Peyer's patch (tissue), 4 donors: ENCODE measurements at regions not wholly inside any gene's neighbourhood (a gene's known extent, or its start where the extent isn't known, plus 50 kb on each side); places are given as distances from the start of the nearest gene placed in this dataset.

Experiments
- POLR2A ChIP-seq, 2 donors: fragments of 450-650 bp; IDR thresholded peaks; one replicate each; pipeline ENCODE4 v1.5.1; 2017; ENCODE audit warnings: antibody characterized with exemption in 2 of 2, mild to moderate bottlenecking in 2 of 2, moderate library complexity in 2 of 2
- TF ChIP-seq, protein P1 (sequence below), 6 experiments: fragments of 450-650 bp in 4 of 6; fragments of 200-600 bp in 2 of 6; sonication (generic) in 1 of 6; IDR thresholded peaks; one replicate each; pipeline ENCODE4 v1.5.1; 2017 to 2019; ENCODE audit warnings: antibody characterized with exemption in 6 of 6, mild to moderate bottlenecking in 3 of 6, moderate library complexity in 1 of 6

DNA sequence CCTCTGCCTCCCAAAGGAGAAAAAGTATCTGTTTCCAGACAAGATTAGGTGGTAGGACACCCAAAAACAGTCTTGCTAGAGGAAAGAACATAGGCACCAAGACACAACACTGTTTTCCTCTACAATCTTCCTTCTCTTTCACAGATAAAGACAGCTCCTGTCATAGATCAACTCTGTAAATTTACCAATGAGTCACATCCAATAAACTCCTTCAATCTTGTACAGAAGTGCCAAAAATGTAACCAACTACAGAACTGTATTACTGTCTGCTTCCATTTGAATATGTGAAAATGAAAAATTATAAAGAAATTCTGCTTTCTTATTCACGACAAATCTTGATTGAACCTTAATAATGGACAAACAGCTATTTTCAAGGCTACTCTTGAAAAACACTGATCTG lies 286.9 kb downstream of the PLK2 start:
- TF ChIP-seq, protein P1, sequence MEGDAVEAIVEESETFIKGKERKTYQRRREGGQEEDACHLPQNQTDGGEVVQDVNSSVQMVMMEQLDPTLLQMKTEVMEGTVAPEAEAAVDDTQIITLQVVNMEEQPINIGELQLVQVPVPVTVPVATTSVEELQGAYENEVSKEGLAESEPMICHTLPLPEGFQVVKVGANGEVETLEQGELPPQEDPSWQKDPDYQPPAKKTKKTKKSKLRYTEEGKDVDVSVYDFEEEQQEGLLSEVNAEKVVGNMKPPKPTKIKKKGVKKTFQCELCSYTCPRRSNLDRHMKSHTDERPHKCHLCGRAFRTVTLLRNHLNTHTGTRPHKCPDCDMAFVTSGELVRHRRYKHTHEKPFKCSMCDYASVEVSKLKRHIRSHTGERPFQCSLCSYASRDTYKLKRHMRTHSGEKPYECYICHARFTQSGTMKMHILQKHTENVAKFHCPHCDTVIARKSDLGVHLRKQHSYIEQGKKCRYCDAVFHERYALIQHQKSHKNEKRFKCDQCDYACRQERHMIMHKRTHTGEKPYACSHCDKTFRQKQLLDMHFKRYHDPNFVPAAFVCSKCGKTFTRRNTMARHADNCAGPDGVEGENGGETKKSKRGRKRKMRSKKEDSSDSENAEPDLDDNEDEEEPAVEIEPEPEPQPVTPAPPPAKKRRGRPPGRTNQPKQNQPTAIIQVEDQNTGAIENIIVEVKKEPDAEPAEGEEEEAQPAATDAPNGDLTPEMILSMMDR (IDR thresholded peaks at IDR 0.05), result no peak
- no peak for TF ChIP-seq POLR2A (IDR thresholded peaks at IDR 0.05)
